OCI-LY7 (cell line): ENCODE measurements at regions not wholly inside any gene's neighbourhood (a gene's known extent, or its start where the extent isn't known, plus 50 kb on each side); places are given as distances from the start of the nearest gene placed in this dataset.

Source experiments
- BruUV-seq: library from RNA; stranded (reverse); fragments of 400-500 nt; replicated peaks from 2 replicates; lab custom pipeline; 2021; lab: Mats Ljungman, UMichigan
- CTCF ChIA-PET: fragments of 300-600 bp; sonication (Branson Sonifier 250); formaldehyde crosslinking; loops from one replicate; lab custom pipeline; 2022; ENCODE audit warnings: antibody characterized with exemption; ENCODE audit not compliant: unreplicated experiment; lab: Charles Lee
- POLR2A ChIA-PET: fragments of 300-600 bp; sonication (Branson Sonifier 250); formaldehyde crosslinking; loops from one replicate; lab custom pipeline; 2022; ENCODE audit warnings: antibody characterized with exemption; lab: Charles Lee
- DNase-seq: peaks from one replicate; pipeline ENCODE4 v3.0.0-alpha.2; 2015; ENCODE audit warnings: low spot score
- H2AFZ ChIP-seq: fragments of 200-600 bp; sonication (generic), shearing (Covaris generic); 2 replicates; pipeline ENCODE4 v1.6.1; 2014; ENCODE audit warnings: mild to moderate bottlenecking, antibody characterized with exemption, low read length, moderate library complexity
- H3K27ac ChIP-seq: fragments of 200-600 bp; sonication (generic); 2 replicates; pipeline ENCODE4 v1.5.1; 2014; ENCODE audit warnings: mixed run types, low read depth, mild to moderate bottlenecking, moderate library complexity, low read length, inconsistent platforms; ENCODE audit not compliant: poor library complexity, severe bottlenecking
- H3K36me3 ChIP-seq: fragments of 200-600 bp; sonication (generic); 2 replicates; pipeline ENCODE4 v1.6.1; 2014; ENCODE audit warnings: mild to moderate bottlenecking, antibody characterized with exemption, low read length, moderate library complexity, mixed read lengths; ENCODE audit not compliant: insufficient read depth
- H3K4me1 ChIP-seq: fragments of 200-600 bp; sonication (generic); 2 replicates; pipeline ENCODE4 v1.5.1; 2014; ENCODE audit warnings: mild to moderate bottlenecking, low read length; ENCODE audit not compliant: insufficient read depth, poor library complexity, severe bottlenecking
- H3K4me2 ChIP-seq: fragments of 200-600 bp; sonication (generic); 2 replicates; pipeline ENCODE4 v1.6.1; 2014; ENCODE audit warnings: mild to moderate bottlenecking, low read length
- H3K4me3 ChIP-seq: fragments of 200-600 bp; sonication (generic); 2 replicates; pipeline ENCODE4 v1.5.1; 2014; ENCODE audit warnings: mild to moderate bottlenecking, low read depth, low read length; ENCODE audit not compliant: poor library complexity, severe bottlenecking
- H3K79me2 ChIP-seq: fragments of 200-600 bp; sonication (generic); 2 replicates; pipeline ENCODE4 v1.6.1; 2016; ENCODE audit warnings: low read depth, mild to moderate bottlenecking, low read length, moderate library complexity, mixed read lengths; ENCODE audit not compliant: insufficient read depth
- H3K9me2 ChIP-seq: fragments of 200-600 bp; sonication (generic); 2 replicates; pipeline ENCODE4 v1.6.1; 2016; ENCODE audit warnings: mild to moderate bottlenecking, low read length, mixed read lengths; ENCODE audit not compliant: insufficient read depth
- H3K9me3 ChIP-seq: fragments of 200-600 bp; sonication (generic); 2 replicates; pipeline ENCODE4 v1.6.1; 2014; ENCODE audit warnings: mild to moderate bottlenecking, mixed run types, low read length, mixed read lengths
- H4K20me1 ChIP-seq: fragments of 200-600 bp; sonication (generic); 2 replicates; pipeline ENCODE4 v1.6.1; 2014; ENCODE audit warnings: mild to moderate bottlenecking, antibody characterized with exemption, low read length, moderate library complexity, mixed read lengths; ENCODE audit not compliant: insufficient read depth
- EZH2phosphoT487 ChIP-seq: fragments of 200-600 bp; sonication (generic); IDR thresholded peaks from 2 replicates; pipeline ENCODE4 v1.6.1; 2018; ENCODE audit warnings: low read depth, borderline replicate concordance, mild to moderate bottlenecking, mixed run types, antibody characterized with exemption, low read length, moderate library complexity, mixed read lengths
- intact Hi-C: fragments of 100-400 bp; cut with micrococcal nuclease; formaldehyde crosslinking; loops from one replicate; pipeline ENCODE4 v1.10.0; 2022; ENCODE audit not compliant: unreplicated experiment
- TF ChIP-seq, protein P1 (sequence below): fragments of 200-600 bp; sonication (generic); conservative IDR thresholded peaks from 2 replicates; pipeline ENCODE4 v1.5.1; 2014; ENCODE audit warnings: mild to moderate bottlenecking, antibody characterized with exemption, low read length, moderate library complexity, mixed read lengths

DNA sequence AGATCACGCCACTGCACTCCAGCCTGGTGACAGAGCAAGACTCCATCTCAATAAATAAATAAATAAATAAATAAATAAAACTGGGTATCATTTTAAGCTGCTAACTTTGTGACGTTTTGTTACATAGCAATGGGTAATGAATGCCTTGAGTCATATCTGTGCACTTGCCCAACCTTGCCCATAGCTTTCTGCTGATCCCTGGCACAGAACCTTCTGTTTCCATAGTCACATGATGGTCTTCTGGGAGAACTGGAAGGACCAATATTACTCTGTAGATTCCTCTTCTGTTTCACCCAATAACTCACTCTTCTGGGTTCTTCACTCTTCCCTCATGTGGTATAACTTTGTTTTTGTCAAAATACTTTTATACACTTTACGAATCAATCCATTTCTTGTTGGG lies 140.8 kb downstream of the SCARB1 start:
- BruUV-seq, result no TSS peak
- no peaks in the 10 kb centered on the region for H3K9me3 ChIP-seq
- ChIA-PET CTCF (no interaction called here), POLR2A (no interaction called here)
- H3K4me3 ChIP-seq, result no peak overlapping the region
- no peak overlapping the region for H3K27ac ChIP-seq
- DNase-seq, result no peak
- no peak for TF ChIP-seq EZH2phosphoT487
- TF ChIP-seq, protein P1, sequence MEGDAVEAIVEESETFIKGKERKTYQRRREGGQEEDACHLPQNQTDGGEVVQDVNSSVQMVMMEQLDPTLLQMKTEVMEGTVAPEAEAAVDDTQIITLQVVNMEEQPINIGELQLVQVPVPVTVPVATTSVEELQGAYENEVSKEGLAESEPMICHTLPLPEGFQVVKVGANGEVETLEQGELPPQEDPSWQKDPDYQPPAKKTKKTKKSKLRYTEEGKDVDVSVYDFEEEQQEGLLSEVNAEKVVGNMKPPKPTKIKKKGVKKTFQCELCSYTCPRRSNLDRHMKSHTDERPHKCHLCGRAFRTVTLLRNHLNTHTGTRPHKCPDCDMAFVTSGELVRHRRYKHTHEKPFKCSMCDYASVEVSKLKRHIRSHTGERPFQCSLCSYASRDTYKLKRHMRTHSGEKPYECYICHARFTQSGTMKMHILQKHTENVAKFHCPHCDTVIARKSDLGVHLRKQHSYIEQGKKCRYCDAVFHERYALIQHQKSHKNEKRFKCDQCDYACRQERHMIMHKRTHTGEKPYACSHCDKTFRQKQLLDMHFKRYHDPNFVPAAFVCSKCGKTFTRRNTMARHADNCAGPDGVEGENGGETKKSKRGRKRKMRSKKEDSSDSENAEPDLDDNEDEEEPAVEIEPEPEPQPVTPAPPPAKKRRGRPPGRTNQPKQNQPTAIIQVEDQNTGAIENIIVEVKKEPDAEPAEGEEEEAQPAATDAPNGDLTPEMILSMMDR, result no peak
- H3K9me2 ChIP-seq, result no peaks in the 10 kb centered on the region
- no peak overlapping the region for H2AFZ ChIP-seq
- no peaks in the 10 kb centered on the region for H3K4me1 ChIP-seq
- no peaks in the 10 kb centered on the region for H3K36me3 ChIP-seq
- no peaks in the 10 kb centered on the region for H4K20me1 ChIP-seq
- no peak overlapping the region for H3K4me2 ChIP-seq
- intact Hi-C loops, result no loop called here
- H3K79me2 ChIP-seq, result no peaks in the 10 kb centered on the region

DNA sequence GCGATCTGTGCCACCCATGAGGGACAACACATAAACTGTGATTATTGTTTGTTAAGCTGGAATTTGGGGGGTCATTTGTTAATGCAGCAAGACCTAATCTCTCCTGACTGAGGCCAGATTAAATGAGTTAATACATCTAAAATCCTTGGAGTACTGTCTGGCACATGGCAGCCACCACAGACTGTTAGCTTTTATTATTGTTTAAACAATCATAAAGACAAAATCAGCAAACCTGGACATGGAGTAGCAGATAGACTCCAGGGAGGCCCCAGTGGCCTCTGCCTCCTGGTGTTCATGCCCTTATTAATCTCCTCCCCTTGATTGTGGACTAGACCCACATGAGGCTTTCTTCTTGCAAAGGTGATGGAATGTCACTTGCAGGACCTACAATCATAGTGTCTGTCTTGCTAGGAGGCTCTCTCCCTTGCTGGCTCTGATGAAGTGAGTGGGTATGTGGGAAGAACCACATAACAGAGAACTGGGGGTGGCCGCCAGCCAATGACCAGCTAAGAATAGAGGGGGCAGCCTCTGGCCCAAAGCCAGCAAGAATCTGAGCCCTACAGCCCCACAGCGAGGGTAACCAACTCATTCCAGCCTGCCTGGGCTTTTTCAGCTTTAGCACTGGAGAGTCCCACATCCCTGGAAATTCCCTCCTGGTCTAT lies 142.0 kb downstream of the SCARB1 start:
- no peaks in the 10 kb centered on the region for H3K9me2 ChIP-seq
- POLR2A ChIA-PET, result interaction anchor here (1.0 kb wide), 1 partner anchor 19 kb away, joined by 4 read pairs; no protein-coding TSS in a partner anchor

More for the DNA sequence above, 142.0 kb downstream of the SCARB1 start:
- Histone ChIP-seq H3K36me3 (no peaks in the 10 kb centered on the region), H3K27ac (no peak overlapping the region), H3K9me3 (no peaks in the 10 kb centered on the region), H4K20me1 (no peaks in the 10 kb centered on the region), H3K4me2 (no peak overlapping the region), H3K4me1 (no peaks in the 10 kb centered on the region), H3K79me2 (no peaks in the 10 kb centered on the region), H3K4me3 (no peak overlapping the region), H2AFZ (no peak overlapping the region)
- BruUV-seq, result no TSS peak
- TF ChIP-seq, protein P1, result no peak
- TF ChIP-seq EZH2phosphoT487, result no peak
- intact Hi-C loops, result no loop called here
- CTCF ChIA-PET, result no interaction called here
- DNase-seq, result no peak
